GM23338 (cell line): ENCODE measurements at regions not wholly inside any gene's neighbourhood (a gene's known extent, or its start where the extent isn't known, plus 50 kb on each side); places are given as distances from the start of the nearest gene placed in this dataset.
"Not testable (repeated sequence)": the region's sequence is repeated elsewhere in the genome, so short reads cannot be mapped to it uniquely, and the experiment has no call there.

Source experiments
- CREB1 ChIP-seq: fragments of 250-450 bp; sonication (Bioruptor Pico); IDR thresholded peaks from 2 replicates; pipeline ENCODE4 v1.5.0; 2020; ENCODE audit warnings: low read depth, mild to moderate bottlenecking, moderate library complexity
- EZH2 ChIP-seq: fragments of 200-600 bp; sonication (generic); IDR thresholded peaks from one replicate; pipeline ENCODE4 v1.8.0; 2017; ENCODE audit warnings: antibody characterized with exemption, mild to moderate bottlenecking, low read depth; ENCODE audit not compliant: unreplicated experiment
- EZH2phosphoT487 ChIP-seq: fragments of 200-600 bp; sonication (generic); IDR thresholded peaks from one replicate; pipeline ENCODE4 v1.8.1; 2018; ENCODE audit warnings: antibody characterized with exemption; ENCODE audit not compliant: unreplicated experiment
- JUNB ChIP-seq: IDR thresholded peaks from one replicate; pipeline ENCODE4 v1.6.1; 2016; ENCODE audit warnings: antibody characterized with exemption; ENCODE audit not compliant: unreplicated experiment
- NANOG ChIP-seq: IDR thresholded peaks from 2 replicates; pipeline ENCODE4 v1.6.1; 2016; ENCODE audit warnings: antibody characterized with exemption, borderline replicate concordance
- POLR2AphosphoS5 ChIP-seq: IDR thresholded peaks from 2 replicates; pipeline ENCODE4 v1.6.1; 2016; ENCODE audit warnings: antibody characterized with exemption, low read depth
- ZNF331 ChIP-seq: fragments of 250-450 bp; sonication (Bioruptor Pico); IDR thresholded peaks from 2 replicates; pipeline ENCODE4 v1.5.0; 2020; ENCODE audit warnings: low read depth, mild to moderate bottlenecking, moderate library complexity
- TF ChIP-seq, protein P1 (sequence below), 2 experiments: fragments of 200-600 bp in 1 of 2; sonication (generic) in 1 of 2; conservative IDR thresholded peaks; 2 replicates each; pipeline versions ENCODE4 v1.5.1 to v1.6.1; 2016 to 2017; ENCODE audit warnings: antibody characterized with exemption in 2 of 2, low read depth in 2 of 2, mild to moderate bottlenecking in 2 of 2, moderate library complexity in 1 of 2
- TF ChIP-seq, protein P2 (sequence below): IDR thresholded peaks from one replicate; pipeline ENCODE4 v1.6.1; 2018; ENCODE audit warnings: antibody characterized with exemption; ENCODE audit not compliant: unreplicated experiment
- TF ChIP-seq, protein P3 (sequence below): IDR thresholded peaks from 2 replicates; pipeline ENCODE4 v1.6.1; 2016; ENCODE audit warnings: antibody characterized with exemption
- TF ChIP-seq, protein P4 (sequence below): fragments of 250-450 bp; sonication (Bioruptor Pico); IDR thresholded peaks from 2 replicates; pipeline ENCODE4 v1.5.0; 2020; ENCODE audit warnings: mild to moderate bottlenecking, moderate library complexity

DNA sequence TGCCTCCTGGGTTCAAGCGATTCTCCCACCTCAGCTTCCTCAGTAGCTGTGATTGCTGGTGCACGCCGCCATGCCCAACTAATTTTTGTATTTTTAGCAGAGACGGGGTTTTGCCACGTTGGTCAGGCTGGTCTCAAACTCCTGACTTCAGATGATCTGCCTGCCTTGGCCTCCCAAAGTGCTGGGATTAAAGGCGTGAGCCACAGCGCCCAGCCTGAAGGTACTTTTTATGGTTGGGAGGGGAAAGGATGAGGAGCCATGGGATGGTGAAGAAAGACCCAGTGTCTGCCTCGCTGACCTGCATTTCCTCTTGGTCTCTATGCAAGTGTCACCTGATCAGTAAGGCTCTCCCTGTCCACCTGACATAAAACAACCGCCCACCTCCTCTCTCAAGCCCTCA lies 107.0 kb downstream of the SNX5 start:
- TF ChIP-seq, protein P1, sequence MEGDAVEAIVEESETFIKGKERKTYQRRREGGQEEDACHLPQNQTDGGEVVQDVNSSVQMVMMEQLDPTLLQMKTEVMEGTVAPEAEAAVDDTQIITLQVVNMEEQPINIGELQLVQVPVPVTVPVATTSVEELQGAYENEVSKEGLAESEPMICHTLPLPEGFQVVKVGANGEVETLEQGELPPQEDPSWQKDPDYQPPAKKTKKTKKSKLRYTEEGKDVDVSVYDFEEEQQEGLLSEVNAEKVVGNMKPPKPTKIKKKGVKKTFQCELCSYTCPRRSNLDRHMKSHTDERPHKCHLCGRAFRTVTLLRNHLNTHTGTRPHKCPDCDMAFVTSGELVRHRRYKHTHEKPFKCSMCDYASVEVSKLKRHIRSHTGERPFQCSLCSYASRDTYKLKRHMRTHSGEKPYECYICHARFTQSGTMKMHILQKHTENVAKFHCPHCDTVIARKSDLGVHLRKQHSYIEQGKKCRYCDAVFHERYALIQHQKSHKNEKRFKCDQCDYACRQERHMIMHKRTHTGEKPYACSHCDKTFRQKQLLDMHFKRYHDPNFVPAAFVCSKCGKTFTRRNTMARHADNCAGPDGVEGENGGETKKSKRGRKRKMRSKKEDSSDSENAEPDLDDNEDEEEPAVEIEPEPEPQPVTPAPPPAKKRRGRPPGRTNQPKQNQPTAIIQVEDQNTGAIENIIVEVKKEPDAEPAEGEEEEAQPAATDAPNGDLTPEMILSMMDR (conservative IDR thresholded peaks at IDR 0.05; ENCODE audit: low read depth in 2 of 2): not testable (repeated sequence)
- TF ChIP-seq POLR2AphosphoS5; CREB1 (CRISPR knock-in tag); EZH2phosphoT487; EZH2; JUNB; NANOG; ZNF331 (CRISPR knock-in tag): not testable (repeated sequence)
- TF ChIP-seq, protein P2, sequence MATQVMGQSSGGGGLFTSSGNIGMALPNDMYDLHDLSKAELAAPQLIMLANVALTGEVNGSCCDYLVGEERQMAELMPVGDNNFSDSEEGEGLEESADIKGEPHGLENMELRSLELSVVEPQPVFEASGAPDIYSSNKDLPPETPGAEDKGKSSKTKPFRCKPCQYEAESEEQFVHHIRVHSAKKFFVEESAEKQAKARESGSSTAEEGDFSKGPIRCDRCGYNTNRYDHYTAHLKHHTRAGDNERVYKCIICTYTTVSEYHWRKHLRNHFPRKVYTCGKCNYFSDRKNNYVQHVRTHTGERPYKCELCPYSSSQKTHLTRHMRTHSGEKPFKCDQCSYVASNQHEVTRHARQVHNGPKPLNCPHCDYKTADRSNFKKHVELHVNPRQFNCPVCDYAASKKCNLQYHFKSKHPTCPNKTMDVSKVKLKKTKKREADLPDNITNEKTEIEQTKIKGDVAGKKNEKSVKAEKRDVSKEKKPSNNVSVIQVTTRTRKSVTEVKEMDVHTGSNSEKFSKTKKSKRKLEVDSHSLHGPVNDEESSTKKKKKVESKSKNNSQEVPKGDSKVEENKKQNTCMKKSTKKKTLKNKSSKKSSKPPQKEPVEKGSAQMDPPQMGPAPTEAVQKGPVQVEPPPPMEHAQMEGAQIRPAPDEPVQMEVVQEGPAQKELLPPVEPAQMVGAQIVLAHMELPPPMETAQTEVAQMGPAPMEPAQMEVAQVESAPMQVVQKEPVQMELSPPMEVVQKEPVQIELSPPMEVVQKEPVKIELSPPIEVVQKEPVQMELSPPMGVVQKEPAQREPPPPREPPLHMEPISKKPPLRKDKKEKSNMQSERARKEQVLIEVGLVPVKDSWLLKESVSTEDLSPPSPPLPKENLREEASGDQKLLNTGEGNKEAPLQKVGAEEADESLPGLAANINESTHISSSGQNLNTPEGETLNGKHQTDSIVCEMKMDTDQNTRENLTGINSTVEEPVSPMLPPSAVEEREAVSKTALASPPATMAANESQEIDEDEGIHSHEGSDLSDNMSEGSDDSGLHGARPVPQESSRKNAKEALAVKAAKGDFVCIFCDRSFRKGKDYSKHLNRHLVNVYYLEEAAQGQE: not testable (repeated sequence)
- TF ChIP-seq, protein P3, sequence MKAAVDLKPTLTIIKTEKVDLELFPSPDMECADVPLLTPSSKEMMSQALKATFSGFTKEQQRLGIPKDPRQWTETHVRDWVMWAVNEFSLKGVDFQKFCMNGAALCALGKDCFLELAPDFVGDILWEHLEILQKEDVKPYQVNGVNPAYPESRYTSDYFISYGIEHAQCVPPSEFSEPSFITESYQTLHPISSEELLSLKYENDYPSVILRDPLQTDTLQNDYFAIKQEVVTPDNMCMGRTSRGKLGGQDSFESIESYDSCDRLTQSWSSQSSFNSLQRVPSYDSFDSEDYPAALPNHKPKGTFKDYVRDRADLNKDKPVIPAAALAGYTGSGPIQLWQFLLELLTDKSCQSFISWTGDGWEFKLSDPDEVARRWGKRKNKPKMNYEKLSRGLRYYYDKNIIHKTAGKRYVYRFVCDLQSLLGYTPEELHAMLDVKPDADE: not testable (repeated sequence)
- TF ChIP-seq, protein P4, sequence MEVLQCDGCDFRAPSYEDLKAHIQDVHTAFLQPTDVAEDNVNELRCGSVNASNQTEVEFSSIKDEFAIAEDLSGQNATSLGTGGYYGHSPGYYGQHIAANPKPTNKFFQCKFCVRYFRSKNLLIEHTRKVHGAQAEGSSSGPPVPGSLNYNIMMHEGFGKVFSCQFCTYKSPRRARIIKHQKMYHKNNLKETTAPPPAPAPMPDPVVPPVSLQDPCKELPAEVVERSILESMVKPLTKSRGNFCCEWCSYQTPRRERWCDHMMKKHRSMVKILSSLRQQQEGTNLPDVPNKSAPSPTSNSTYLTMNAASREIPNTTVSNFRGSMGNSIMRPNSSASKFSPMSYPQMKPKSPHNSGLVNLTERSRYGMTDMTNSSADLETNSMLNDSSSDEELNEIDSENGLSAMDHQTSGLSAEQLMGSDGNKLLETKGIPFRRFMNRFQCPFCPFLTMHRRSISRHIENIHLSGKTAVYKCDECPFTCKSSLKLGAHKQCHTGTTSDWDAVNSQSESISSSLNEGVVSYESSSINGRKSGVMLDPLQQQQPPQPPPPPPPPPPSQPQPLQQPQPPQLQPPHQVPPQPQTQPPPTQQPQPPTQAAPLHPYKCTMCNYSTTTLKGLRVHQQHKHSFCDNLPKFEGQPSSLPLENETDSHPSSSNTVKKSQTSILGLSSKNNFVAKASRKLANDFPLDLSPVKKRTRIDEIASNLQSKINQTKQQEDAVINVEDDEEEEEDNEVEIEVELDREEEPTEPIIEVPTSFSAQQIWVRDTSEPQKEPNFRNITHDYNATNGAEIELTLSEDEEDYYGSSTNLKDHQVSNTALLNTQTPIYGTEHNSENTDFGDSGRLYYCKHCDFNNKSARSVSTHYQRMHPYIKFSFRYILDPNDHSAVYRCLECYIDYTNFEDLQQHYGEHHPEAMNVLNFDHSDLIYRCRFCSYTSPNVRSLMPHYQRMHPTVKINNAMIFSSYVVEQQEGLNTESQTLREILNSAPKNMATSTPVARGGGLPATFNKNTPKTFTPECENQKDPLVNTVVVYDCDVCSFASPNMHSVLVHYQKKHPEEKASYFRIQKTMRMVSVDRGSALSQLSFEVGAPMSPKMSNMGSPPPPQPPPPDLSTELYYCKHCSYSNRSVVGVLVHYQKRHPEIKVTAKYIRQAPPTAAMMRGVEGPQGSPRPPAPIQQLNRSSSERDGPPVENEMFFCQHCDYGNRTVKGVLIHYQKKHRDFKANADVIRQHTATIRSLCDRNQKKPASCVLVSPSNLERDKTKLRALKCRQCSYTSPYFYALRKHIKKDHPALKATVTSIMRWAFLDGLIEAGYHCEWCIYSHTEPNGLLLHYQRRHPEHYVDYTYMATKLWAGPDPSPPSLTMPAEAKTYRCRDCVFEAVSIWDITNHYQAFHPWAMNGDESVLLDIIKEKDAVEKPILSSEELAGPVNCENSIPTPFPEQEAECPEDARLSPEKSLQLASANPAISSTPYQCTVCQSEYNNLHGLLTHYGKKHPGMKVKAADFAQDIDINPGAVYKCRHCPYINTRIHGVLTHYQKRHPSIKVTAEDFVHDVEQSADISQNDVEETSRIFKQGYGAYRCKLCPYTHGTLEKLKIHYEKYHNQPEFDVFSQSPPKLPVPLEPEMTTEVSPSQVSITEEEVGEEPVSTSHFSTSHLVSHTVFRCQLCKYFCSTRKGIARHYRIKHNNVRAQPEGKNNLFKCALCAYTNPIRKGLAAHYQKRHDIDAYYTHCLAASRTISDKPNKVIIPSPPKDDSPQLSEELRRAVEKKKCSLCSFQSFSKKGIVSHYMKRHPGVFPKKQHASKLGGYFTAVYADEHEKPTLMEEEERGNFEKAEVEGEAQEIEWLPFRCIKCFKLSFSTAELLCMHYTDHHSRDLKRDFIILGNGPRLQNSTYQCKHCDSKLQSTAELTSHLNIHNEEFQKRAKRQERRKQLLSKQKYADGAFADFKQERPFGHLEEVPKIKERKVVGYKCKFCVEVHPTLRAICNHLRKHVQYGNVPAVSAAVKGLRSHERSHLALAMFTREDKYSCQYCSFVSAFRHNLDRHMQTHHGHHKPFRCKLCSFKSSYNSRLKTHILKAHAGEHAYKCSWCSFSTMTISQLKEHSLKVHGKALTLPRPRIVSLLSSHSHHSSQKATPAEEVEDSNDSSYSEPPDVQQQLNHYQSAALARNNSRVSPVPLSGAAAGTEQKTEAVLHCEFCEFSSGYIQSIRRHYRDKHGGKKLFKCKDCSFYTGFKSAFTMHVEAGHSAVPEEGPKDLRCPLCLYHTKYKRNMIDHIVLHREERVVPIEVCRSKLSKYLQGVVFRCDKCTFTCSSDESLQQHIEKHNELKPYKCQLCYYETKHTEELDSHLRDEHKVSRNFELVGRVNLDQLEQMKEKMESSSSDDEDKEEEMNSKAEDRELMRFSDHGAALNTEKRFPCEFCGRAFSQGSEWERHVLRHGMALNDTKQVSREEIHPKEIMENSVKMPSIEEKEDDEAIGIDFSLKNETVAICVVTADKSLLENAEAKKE: not testable (repeated sequence)
